ENCODE measurements at regions not wholly inside any gene's neighbourhood (a gene's known extent, or its start where the extent isn't known, plus 50 kb on each side); places are given as distances from the start of the nearest gene placed in this dataset.
"Not testable (repeated sequence)": the region's sequence is repeated elsewhere in the genome, so short reads cannot be mapped to it uniquely, and the experiment has no call there.

- DNase-seq (ENCODE audit: low read depth in 1 of 2, low spot score in 1 of 2): no peak
Measured at GRCh38 chr15:79538527-79538926, 106.4 kb downstream of the MINAR1 start.

GRCh38 chr15:79539401-79539800 is 107.3 kb downstream of the MINAR1 start:
- DNase-seq (ENCODE audit: low read depth in 1 of 2, low spot score in 1 of 2): no peak

- DNase-seq (ENCODE audit: low read depth in 1 of 2, low spot score in 1 of 2): no peak
Measured at GRCh38 chr15:79540551-79540950, 108.4 kb downstream of the MINAR1 start.

- no peak for DNase-seq (ENCODE audit: low read depth in 1 of 2, low spot score in 1 of 2)
Measured at GRCh38 chr15:79541196-79541595, 109.1 kb downstream of the MINAR1 start.

- DNase-seq (ENCODE audit: low read depth in 1 of 2, low spot score in 1 of 2): no peak
Measured at GRCh38 chr15:79543097-79543496, 111.0 kb downstream of the MINAR1 start.

- no peak for DNase-seq (ENCODE audit: low read depth in 1 of 2, low spot score in 1 of 2)
Measured at GRCh38 chr15:79549196-79549595, 117.1 kb downstream of the MINAR1 start.

GRCh38 chr15:79560384-79560783 is 128.2 kb downstream of the MINAR1 start:
- DNase-seq (ENCODE audit: low read depth in 1 of 2, low spot score in 1 of 2): no peak

GRCh38 chr15:79561982-79562381 is 129.8 kb downstream of the MINAR1 start:
- DNase-seq (ENCODE audit: low read depth in 1 of 2, low spot score in 1 of 2): no peak

- DNase-seq (ENCODE audit: low read depth in 1 of 2, low spot score in 1 of 2): no peak
Measured at GRCh38 chr15:79562403-79562815, 130.3 kb downstream of the MINAR1 start.

GRCh38 chr15:79562899-79563298 is 130.8 kb downstream of the MINAR1 start:
- no peak for DNase-seq (ENCODE audit: low read depth in 1 of 2, low spot score in 1 of 2)

GRCh38 chr15:79570004-79570403 is 137.9 kb downstream of the MINAR1 start:
- no peak for DNase-seq (ENCODE audit: low read depth in 1 of 2, low spot score in 1 of 2)

- no peak for DNase-seq (ENCODE audit: low read depth in 1 of 2, low spot score in 1 of 2)
Measured at GRCh38 chr15:79572691-79573404, 140.7 kb downstream of the MINAR1 start.

- DNase-seq (ENCODE audit: low read depth in 1 of 2, low spot score in 1 of 2): not testable (repeated sequence)
Measured at GRCh38 chr15:79574431-79575273, 142.5 kb downstream of the MINAR1 start.

GRCh38 chr15:79582650-79583049 is 150.5 kb downstream of the MINAR1 start:
- no peak for DNase-seq (ENCODE audit: low read depth in 1 of 2, low spot score in 1 of 2)

- DNase-seq (ENCODE audit: low read depth in 1 of 2, low spot score in 1 of 2): no peak
Measured at GRCh38 chr15:79592126-79592525, 160.0 kb downstream of the MINAR1 start.

GRCh38 chr15:79593119-79593869 is 161.2 kb downstream of the MINAR1 start:
- DNase-seq (ENCODE audit: low read depth in 1 of 2, low spot score in 1 of 2): no peak

GRCh38 chr15:79595306-79595705 is 163.2 kb downstream of the MINAR1 start:
- DNase-seq (ENCODE audit: low read depth in 1 of 2, low spot score in 1 of 2): no peak

GRCh38 chr15:79595995-79596622 is 164.0 kb downstream of the MINAR1 start:
- peak in 1 of 2 donors; percentile 43 for DNase-seq (ENCODE audit: low read depth in 1 of 2, low spot score in 1 of 2)

GRCh38 chr15:79598639-79599038 is 166.5 kb downstream of the MINAR1 start:
- DNase-seq (ENCODE audit: low read depth in 1 of 2, low spot score in 1 of 2): no peak

GRCh38 chr15:79601405-79602086 is 169.4 kb downstream of the MINAR1 start:
- no peak for DNase-seq (ENCODE audit: low read depth in 1 of 2, low spot score in 1 of 2)

- DNase-seq (ENCODE audit: low read depth in 1 of 2, low spot score in 1 of 2): no peak
Measured at GRCh38 chr15:79602180-79602579, 170.0 kb downstream of the MINAR1 start.

Measured in activated CD4-positive, alpha-beta T cell treated with anti-CD3 and anti-CD28 coated beads, Interleukin-2, amount 50 U/mL, for 24 hours (primary cell).